HUES64 (cell line): ENCODE measurements at regions not wholly inside any gene's neighbourhood (a gene's known extent, or its start where the extent isn't known, plus 50 kb on each side); places are given as distances from the start of the nearest gene placed in this dataset.

Source experiments
- H3K27ac ChIP-seq: 2 replicates; pipeline ENCODE4 v1.7.0; 2013; ENCODE audit warnings: low read depth, low read length, inconsistent platforms
- H3K27me3 ChIP-seq: 2 replicates; pipeline ENCODE4 v1.6.1; 2013; ENCODE audit warnings: mild to moderate bottlenecking, low read length; ENCODE audit not compliant: insufficient read depth
- H3K36me3 ChIP-seq: 2 replicates; pipeline ENCODE4 v1.6.1; 2013; ENCODE audit warnings: mild to moderate bottlenecking, low read length; ENCODE audit not compliant: insufficient read depth
- H3K4me1 ChIP-seq: 2 replicates; pipeline ENCODE4 v1.6.1; 2013; ENCODE audit warnings: mild to moderate bottlenecking, low read length, moderate library complexity; ENCODE audit not compliant: insufficient read depth
- H3K4me3 ChIP-seq: 2 replicates; pipeline ENCODE4 v1.5.1; 2013; ENCODE audit warnings: mild to moderate bottlenecking, low read length, moderate library complexity
- H3K9ac ChIP-seq: 2 replicates; pipeline ENCODE4 v1.6.1; 2013; ENCODE audit warnings: mild to moderate bottlenecking, low read depth, low read length
- H3K9me3 ChIP-seq: 2 replicates; pipeline ENCODE4 v1.6.1; 2013; ENCODE audit warnings: low read depth, low read length; ENCODE audit not compliant: insufficient read depth
- WGBS: fragments of 150-250, 120-280 bp; methylation state at CpG from one replicate; pipeline ENCODE4 v1.1.7; 2013; ENCODE audit warnings: missing lambda C conversion rate; 5-methylcytosine and 5-hydroxymethylcytosine counted together

DNA sequence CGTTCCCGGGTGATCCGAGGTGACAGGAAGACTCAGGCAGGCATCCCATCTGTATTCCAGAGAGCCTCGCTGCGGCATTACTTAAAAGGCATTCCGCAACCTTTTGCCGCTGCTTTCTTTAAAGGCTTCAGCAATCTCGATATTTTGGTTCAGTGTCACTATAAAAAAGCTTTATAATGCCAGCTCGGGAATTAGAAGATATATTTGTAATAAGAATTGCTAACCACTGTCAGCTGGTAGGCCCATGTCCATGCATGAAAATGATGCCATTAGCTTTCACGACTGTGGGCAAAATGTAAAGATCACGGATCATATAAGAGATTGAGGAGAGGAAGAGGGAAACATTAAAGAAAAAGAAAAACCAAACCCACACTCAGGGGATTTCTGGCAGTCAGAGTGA lies 578.6 kb upstream of the CDH5 start:
- Histone ChIP-seq H3K27ac (no peak overlapping the region), H3K9ac (no peak overlapping the region), H3K4me3 (no peak overlapping the region), H3K36me3 (no peaks in the 10 kb centered on the region), H3K9me3 (no peaks in the 10 kb centered on the region), H3K4me1 (no peaks in the 10 kb centered on the region), H3K27me3 (no peaks in the 10 kb centered on the region)
- 93% methylated on average over 11 of the region's 11 CpGs for WGBS

DNA sequence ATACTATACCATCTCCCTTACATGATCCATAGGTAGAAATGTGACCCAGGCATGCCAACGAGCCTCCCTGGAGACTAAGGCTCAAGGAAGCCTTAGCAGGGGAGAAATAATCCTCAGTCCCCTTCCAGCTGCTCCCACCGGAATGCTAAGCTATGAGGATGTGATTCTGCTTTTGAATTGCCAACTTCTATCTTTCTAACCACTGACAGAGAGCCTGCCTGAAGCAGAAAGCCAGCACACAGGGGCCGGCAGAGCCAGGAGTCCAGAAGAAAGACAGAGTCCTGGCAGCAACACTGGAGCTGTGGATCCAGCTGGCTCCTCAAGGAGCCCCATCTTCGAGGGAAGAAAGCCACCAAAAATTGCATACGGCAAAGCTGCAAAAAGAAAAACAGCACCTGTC lies 579.6 kb upstream of the CDH5 start:
- H3K9me3 ChIP-seq, result no peaks in the 10 kb centered on the region
- no peaks in the 10 kb centered on the region for H3K36me3 ChIP-seq
- no peaks in the 10 kb centered on the region for H3K4me1 ChIP-seq
- no peak overlapping the region for H3K9ac ChIP-seq
- no peaks in the 10 kb centered on the region for H3K27me3 ChIP-seq
- H3K27ac ChIP-seq, result no peak overlapping the region
- no peak overlapping the region for H3K4me3 ChIP-seq
- WGBS, result 48% methylated on average over 4 of the region's 5 CpGs

DNA sequence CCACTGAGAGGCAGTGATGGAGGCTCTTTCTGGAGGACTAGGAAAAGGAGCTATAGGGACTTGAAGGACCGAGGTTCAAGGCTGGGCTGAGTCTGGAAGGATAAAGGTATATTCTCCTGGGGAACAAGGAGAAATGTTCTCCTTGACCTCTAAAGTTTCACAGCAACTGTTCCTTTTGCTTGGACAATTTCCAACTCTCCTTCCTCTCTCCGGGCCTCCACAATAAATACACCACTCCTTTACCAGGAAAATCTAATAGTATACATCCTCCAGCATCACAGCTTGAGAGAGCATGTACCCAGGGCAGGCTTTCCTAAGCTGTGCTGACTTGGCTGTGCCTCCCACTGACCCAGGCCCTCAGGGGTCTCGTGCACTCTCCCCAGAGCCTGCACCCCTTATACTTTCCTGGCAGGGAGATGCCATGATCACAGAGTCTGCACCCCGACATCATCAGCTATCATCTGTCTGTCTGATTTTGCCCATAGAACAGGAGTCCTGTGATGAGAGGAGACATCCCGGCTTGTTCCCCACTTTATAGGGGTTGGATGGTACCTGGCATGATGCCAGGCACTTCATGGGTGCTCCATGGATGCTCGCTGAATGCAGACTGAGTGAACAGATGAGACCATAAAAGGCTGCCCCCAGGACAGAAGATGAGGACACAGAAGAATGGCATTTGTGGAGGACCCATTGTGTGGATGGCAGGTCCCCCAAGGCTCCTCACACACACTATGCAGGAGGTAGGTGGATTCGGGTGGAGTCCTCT lies 582.6 kb upstream of the CDH5 start:
- Histone ChIP-seq H3K4me1 (no peaks in the 10 kb centered on the region), H3K27me3 (no peaks in the 10 kb centered on the region), H3K27ac (no peak overlapping the region), H3K9ac (no peak overlapping the region), H3K9me3 (no peaks in the 10 kb centered on the region), H3K36me3 (no peaks in the 10 kb centered on the region), H3K4me3 (no peak overlapping the region)
- WGBS, result 74% methylated on average over 7 of the region's 7 CpGs

DNA sequence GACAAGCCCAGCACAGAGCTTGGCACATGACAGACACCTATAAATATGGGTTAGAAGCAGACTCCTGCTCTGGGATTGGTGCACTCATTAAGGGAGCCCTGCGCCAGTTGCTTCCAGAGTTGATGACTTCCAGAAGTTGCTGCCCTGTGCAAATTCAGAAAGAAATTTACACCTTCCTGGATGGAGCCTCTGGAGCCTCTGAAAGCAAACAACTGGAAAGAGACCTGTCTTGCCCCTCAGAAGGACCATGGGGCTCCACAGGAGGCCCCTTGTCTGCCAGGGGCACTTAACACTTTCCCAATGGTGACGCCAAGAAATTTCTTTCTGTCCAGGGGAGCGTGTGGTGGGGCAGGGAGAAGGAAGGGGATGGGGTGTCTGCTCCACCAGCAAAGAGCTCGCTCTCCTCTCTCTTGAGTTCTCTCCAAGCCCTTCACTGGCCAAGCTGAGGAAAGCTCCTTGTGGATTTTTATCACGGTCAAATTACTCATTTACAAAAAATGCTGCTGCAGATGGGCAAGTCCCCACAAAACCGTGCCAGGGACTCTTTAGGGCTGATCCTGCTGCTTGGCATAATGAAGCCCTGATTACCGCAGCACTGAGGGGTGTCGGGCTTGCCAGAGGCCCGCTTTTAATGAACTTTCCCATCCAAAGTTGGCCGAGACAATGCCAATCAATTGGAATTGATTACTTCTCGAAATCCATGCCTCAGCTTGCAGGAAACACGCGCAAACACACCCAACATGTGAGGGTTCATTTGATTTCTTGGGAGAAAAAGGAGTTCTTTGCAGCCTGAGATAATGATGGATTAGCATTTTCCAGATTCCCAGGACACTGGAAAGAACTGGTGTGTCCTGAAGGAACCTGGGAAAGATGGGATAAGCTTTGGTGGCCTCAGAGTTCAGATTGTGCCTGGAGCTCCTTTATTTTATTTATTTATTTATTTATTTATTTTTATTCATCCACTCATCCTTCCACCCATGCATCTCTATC lies 583.6 kb upstream of the CDH5 start:
- no peaks in the 10 kb centered on the region for H3K9me3 ChIP-seq
- H3K9ac ChIP-seq, result no peak overlapping the region
- H3K4me1 ChIP-seq, result no peaks in the 10 kb centered on the region
- H3K27me3 ChIP-seq, result no peaks in the 10 kb centered on the region
- H3K27ac ChIP-seq, result no peak overlapping the region
- no peak overlapping the region for H3K4me3 ChIP-seq
- 88% methylated on average over 13 of the region's 13 CpGs for WGBS
- no peaks in the 10 kb centered on the region for H3K36me3 ChIP-seq

DNA sequence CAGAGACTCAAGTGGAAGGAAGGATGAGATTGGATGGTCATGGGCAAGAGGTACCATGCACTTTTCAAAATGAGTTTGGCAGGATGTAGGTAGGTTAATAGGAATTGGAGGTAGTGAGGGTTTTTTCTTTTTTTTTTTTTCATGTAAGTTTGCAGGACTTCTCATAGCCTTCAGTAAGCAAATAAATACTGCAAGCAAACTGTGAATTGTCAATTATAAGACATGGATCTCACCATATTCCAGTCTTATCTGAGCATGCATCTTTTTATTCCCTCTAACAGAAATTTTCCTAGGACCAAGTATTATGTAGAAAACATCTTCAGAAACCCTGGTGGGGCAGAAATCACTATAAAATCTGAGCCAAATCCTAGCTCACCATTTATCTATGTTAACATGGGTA lies 584.6 kb upstream of the CDH5 start:
- Histone ChIP-seq H3K27me3 (no peaks in the 10 kb centered on the region), H3K9me3 (peaks cover 3% of the 10 kb centered on the region; the same call in 1 of the 2 replicates), H3K36me3 (no peaks in the 10 kb centered on the region), H3K9ac (no peak overlapping the region), H3K4me3 (no peak overlapping the region), H3K4me1 (no peaks in the 10 kb centered on the region), H3K27ac (no peak overlapping the region)

DNA sequence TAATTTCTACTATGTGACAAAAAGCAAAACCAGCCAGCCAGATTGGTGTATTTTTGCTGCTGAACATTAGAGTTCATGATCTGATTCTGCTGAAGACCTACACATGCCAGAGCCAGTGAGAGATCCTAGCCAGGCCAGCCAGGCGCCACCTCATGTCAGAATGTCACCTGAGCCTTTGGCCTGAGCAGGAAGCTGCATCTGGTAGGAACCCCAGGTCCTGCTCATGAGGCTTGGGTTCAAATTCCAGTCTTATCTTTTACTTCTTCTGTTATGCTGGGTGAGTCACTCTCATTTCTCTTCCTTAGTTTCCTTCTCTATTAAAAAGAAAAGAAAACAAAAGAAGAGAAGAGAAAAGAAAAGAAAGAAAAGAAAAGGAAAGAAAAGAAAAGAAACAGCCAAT lies 585.1 kb upstream of the CDH5 start:
- WGBS, result 93% methylated on average over 1 of the region's 1 CpG
- H3K9ac ChIP-seq, result no peak overlapping the region
- H3K27ac ChIP-seq, result no peak overlapping the region
- no peaks in the 10 kb centered on the region for H3K4me1 ChIP-seq
- H3K9me3 ChIP-seq, result peaks cover 8% of the 10 kb centered on the region; the same call in 1 of the 2 replicates
- H3K27me3 ChIP-seq, result no peaks in the 10 kb centered on the region
- no peaks in the 10 kb centered on the region for H3K36me3 ChIP-seq
- no peak overlapping the region for H3K4me3 ChIP-seq

DNA sequence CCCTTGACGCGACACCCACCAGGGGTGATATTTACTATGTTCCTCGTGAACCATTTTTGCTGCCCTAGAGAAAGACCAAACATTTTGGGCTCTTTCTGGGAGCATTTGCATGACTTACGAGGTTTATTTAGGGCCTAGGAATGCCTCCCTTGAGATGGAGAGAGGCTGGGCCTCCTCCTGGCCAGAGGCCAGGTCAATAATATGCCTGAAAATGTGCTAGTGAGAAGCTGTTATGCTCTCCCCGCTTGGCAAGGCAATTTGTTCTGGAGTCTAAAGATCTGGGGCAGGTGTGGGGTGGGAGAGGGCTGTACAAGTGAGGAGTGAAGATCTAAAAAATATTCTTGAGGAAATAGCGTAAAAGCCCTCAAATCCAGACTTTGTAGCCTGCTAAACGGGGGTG lies 587.3 kb upstream of the CDH5 start:
- 95% methylated on average over 7 of the region's 7 CpGs for WGBS
- H3K27me3 ChIP-seq, result no peaks in the 10 kb centered on the region
- H3K27ac ChIP-seq, result no peak overlapping the region

DNA sequence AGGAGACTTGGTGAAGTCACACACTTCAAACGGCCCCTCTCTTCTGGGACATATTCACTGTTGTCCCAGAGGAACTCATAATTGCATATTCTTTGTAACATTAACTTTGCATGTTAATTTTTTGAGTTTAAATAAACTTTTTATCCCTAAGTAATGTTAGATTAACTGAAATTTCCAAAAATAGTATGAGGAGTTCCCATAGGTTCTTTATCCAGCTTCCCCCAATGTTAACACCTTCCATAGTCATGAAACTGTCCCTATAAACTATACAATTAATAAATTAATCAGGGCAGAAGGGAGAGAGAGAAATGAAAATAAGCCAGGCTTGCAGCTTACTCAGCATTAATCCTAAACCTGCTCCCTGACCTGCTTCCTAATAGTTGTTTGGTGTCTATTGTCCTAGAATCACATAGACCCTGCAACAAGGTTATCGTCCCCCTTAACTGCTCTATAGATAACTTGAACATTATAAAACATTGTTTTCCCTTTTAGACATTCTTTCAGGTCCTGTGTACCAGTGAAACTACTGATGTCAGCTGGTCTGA lies 589.8 kb upstream of the CDH5 start:
- peaks cover 10% of the 10 kb centered on the region for H3K9me3 ChIP-seq
- H3K27ac ChIP-seq, result no peak overlapping the region
- WGBS, result 95% methylated on average over 1 of the region's 2 CpGs
- peaks cover 15% of the 10 kb centered on the region for H3K4me1 ChIP-seq
- H3K9ac ChIP-seq, result no peak overlapping the region
- no peaks in the 10 kb centered on the region for H3K27me3 ChIP-seq
- no peaks in the 10 kb centered on the region for H3K36me3 ChIP-seq
- H3K4me3 ChIP-seq, result no peak overlapping the region

More for the DNA sequence above, 587.3 kb upstream of the CDH5 start:
- Histone ChIP-seq H3K9ac (no peak overlapping the region), H3K4me3 (no peak overlapping the region), H3K9me3 (peaks cover 10% of the 10 kb centered on the region; the same call in 1 of the 2 replicates), H3K4me1 (no peaks in the 10 kb centered on the region; the same call in 1 of the 2 replicates), H3K36me3 (no peaks in the 10 kb centered on the region)

DNA sequence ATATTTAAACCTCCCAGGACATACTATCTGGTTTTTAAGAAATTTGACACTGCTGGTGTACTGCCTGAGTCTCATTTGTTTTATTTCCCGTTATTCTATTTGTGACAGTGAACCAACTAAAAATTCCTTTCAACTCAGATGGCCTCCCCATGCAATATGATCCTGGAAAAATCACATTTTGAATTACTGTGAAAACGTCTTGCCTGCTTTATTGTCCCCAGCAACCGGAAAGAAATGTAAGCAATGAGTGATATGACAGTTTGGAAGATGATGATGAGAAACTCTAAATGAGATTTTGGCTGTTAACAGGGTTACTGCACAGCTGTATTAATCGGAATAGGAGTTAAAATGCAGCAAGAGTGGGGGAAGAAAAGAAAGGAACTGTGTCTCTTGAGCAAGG lies 590.7 kb upstream of the CDH5 start:
- Histone ChIP-seq H3K36me3 (0 out of 2 replicates have a peak, but pooled peaks cover 3% of the 10 kb centered on the region), H3K4me1 (peaks cover 20% of the 10 kb centered on the region), H3K27ac (no peak overlapping the region), H3K4me3 (no peak overlapping the region), H3K9ac (no peak overlapping the region), H3K9me3 (peaks cover 17% of the 10 kb centered on the region), H3K27me3 (no peaks in the 10 kb centered on the region)
- WGBS, result 82% methylated on average over 4 of the region's 4 CpGs

DNA sequence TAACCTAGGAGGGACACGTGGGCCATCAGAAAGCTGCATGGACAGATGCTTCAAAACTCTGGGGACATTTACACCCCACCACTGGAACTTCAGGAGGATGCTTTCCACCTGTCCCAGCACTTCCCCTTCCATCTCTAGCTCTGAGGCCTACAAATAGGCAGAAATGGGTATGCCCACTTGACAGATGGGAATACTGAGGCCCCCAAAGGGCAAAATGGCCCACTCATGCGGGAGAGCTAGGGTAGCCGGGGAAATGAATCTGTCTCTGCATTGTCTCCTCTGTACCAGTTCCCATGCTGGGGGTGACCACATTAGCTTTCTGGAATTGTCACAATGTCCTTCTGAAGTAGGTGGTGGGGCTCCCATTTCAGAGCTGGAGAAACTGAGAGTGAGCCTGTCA lies 592.1 kb upstream of the CDH5 start:
- Histone ChIP-seq H3K9me3 (peaks cover 32% of the 10 kb centered on the region), H3K4me1 (peaks cover 20% of the 10 kb centered on the region), H3K27me3 (no peaks in the 10 kb centered on the region), H3K4me3 (no peak overlapping the region), H3K27ac (no peak overlapping the region), H3K9ac (no peak overlapping the region), H3K36me3 (peaks cover 12% of the 10 kb centered on the region; the same call in 1 of the 2 replicates)
- WGBS, result 53% methylated on average over 3 of the region's 3 CpGs
